Uterus (tissue), 3 donors: ENCODE measurements at regions not wholly inside any gene's neighbourhood (a gene's known extent, or its start where the extent isn't known, plus 50 kb on each side); places are given as distances from the start of the nearest gene placed in this dataset.
A peak's percentile ranks its signal among the peaks of the same experiment; 100 is the strongest.

Experiments used
- DNase-seq, 2 donors: peaks; one replicate each; pipeline ENCODE4 v3.0.0-alpha.2; 2019 to 2020
- H3K27ac ChIP-seq, 2 donors: fragments of 200-600 bp; sonication (generic); 1 replicate in 1 of 2; 2 replicates in 1 of 2; pipeline ENCODE4 v1.5.1; 2016 to 2018
- H3K27me3 ChIP-seq, 2 donors: fragments of 200-600 bp; sonication (generic); one replicate each; pipeline ENCODE4 v1.5.1; 2018 to 2019; ENCODE audit warnings: control low read depth in 1 of 2
- H3K36me3 ChIP-seq, 2 donors: fragments of 200-600 bp; sonication (generic); one replicate each; pipeline ENCODE4 v1.5.1; 2019; ENCODE audit warnings: control low read depth in 1 of 2
- H3K4me1 ChIP-seq, 2 donors: fragments of 200-600 bp; sonication (generic); one replicate each; pipeline ENCODE4 v1.5.1; 2018 to 2019; ENCODE audit warnings: control low read depth in 1 of 2
- H3K4me3 ChIP-seq, 2 donors: fragments of 200-600 bp; sonication (generic); 1 replicate in 1 of 2; 2 replicates in 1 of 2; pipeline ENCODE4 v1.5.1; 2018 to 2019; ENCODE audit warnings: mild to moderate bottlenecking in 1 of 2
- H3K9me3 ChIP-seq, 2 donors: fragments of 200-600 bp; sonication (generic); one replicate each; pipeline ENCODE4 v1.5.1; 2019; ENCODE audit warnings: control low read depth in 1 of 2
- POLR2A ChIP-seq, 2 donors: fragments of 450-650 bp; IDR thresholded peaks; one replicate each; pipeline ENCODE4 v1.6.1; 2016; ENCODE audit warnings: antibody characterized with exemption in 2 of 2, mild to moderate bottlenecking in 1 of 2, moderate library complexity in 1 of 2
- intact Hi-C: fragments of 100-400 bp; cut with DNase I; formaldehyde crosslinking; loops from one replicate; pipeline ENCODE4 v1.15.1; 2023; ENCODE audit warnings: low total_unique reads
- TF ChIP-seq, protein P1 (sequence below), 4 experiments: fragments of 200-600 bp in 2 of 4; fragments of 450-650 bp in 2 of 4; sonication (generic) in 2 of 4; IDR thresholded peaks; one replicate each; pipeline ENCODE4 v1.5.1; 2016 to 2019; ENCODE audit warnings: antibody characterized with exemption in 4 of 4, mild to moderate bottlenecking in 2 of 4, moderate library complexity in 1 of 4
- donor health status: DM: yes; HTN: yes; CAD: no.

- Histone ChIP-seq H3K27me3 (no peaks in the 10 kb centered on the region), H3K27ac (no peak overlapping the region)
These were observed 91.7 kb downstream of the DACT2 start for GRCh38 chr6:168227840-168228239.

DNA sequence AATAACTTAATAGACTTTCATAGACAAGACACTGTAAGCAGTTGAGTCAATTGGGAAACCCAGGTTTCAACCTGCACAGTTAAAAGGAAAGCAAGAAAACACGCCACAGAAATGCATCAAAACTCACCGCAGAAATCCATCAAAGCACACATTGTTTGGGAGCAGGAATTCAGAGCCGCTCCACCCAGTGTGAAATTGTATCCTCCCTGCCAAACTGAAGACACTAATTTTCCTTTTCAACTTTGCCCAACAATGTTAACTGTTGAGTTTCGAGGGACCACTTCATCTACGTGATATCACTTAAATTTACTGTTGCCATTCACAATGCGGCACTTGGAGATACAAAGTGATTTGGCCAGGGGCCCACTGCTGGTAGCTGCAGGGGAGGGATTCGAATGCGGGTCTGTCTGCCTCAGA, 92.7 kb downstream of the DACT2 start:
- TF ChIP-seq, protein P1, sequence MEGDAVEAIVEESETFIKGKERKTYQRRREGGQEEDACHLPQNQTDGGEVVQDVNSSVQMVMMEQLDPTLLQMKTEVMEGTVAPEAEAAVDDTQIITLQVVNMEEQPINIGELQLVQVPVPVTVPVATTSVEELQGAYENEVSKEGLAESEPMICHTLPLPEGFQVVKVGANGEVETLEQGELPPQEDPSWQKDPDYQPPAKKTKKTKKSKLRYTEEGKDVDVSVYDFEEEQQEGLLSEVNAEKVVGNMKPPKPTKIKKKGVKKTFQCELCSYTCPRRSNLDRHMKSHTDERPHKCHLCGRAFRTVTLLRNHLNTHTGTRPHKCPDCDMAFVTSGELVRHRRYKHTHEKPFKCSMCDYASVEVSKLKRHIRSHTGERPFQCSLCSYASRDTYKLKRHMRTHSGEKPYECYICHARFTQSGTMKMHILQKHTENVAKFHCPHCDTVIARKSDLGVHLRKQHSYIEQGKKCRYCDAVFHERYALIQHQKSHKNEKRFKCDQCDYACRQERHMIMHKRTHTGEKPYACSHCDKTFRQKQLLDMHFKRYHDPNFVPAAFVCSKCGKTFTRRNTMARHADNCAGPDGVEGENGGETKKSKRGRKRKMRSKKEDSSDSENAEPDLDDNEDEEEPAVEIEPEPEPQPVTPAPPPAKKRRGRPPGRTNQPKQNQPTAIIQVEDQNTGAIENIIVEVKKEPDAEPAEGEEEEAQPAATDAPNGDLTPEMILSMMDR (IDR thresholded peaks at IDR 0.05), result no peak
- TF ChIP-seq POLR2A (IDR thresholded peaks at IDR 0.05), result no peak
- Histone ChIP-seq H3K4me1 (no peaks in the 10 kb centered on the region), H3K27me3 (no peaks in the 10 kb centered on the region), H3K36me3 (no peaks in the 10 kb centered on the region), H3K9me3 (no peaks in the 10 kb centered on the region), H3K4me3 (no peak overlapping the region), H3K27ac (peak overlapping the region; percentile 65 to 76)
- DNase-seq, result no peak
- intact Hi-C loops, result no loop called here

More at GRCh38 chr6:168227840-168228239, 91.7 kb downstream of the DACT2 start:
- Histone ChIP-seq H3K36me3 (no peaks in the 10 kb centered on the region), H3K4me3 (no peak overlapping the region), H3K9me3 (no peaks in the 10 kb centered on the region), H3K4me1 (no peaks in the 10 kb centered on the region)
- TF ChIP-seq POLR2A (IDR thresholded peaks at IDR 0.05), result no peak
- TF ChIP-seq, protein P1 (IDR thresholded peaks at IDR 0.05), result no peak
- intact Hi-C loops, result no loop called here
- DNase-seq, result no peak

DNA sequence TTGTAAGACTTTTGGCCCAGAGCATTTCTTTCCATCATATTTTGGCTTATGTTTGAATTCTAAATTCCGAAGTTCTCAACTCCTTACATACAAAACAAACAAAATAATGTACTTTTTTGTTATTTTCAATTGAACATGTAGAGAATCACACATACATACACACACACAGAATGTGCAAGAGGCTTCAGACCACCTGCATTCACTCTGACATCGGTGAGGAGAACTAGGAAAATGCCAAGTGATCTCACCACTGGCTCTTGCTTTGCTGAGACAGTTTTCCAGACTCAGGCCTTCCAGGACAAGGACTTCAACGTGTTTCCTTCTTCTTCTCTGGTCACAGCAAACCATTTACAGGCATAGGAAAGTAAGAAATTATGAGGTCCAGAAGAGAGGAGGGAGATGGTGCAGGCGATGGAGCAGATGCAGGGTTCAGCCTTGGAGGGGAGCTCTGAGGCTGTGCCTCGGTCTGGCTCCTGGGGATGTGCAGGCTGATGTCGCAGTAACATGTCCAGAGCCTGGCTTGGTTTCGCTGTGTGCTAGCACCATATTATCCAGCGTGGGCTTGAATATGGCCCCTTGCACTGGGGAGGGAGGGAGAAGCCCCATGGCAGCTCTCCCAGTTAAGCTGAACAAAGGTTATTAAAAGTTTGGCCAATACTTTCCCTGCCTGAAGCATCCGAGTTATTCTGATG, 93.4 kb downstream of the DACT2 start:
- no peaks in the 10 kb centered on the region for H3K27me3 ChIP-seq
- DNase-seq, result peak; percentile 37 to 47
- H3K4me3 ChIP-seq, result no peak overlapping the region
- intact Hi-C loops, result no loop called here
- no peaks in the 10 kb centered on the region for H3K9me3 ChIP-seq
- H3K36me3 ChIP-seq, result no peaks in the 10 kb centered on the region
- H3K4me1 ChIP-seq, result no peaks in the 10 kb centered on the region
- H3K27ac ChIP-seq, result peak overlapping the region; percentile 65 to 76
- TF ChIP-seq, protein P1 (IDR thresholded peaks at IDR 0.05), result no peak

- intact Hi-C loops, result no loop called here
- no peak overlapping the region for H3K4me3 ChIP-seq
- TF ChIP-seq, protein P1 (IDR thresholded peaks at IDR 0.05), result no peak
- no peak for TF ChIP-seq POLR2A (IDR thresholded peaks at IDR 0.05)
- peak; percentile 60 to 80 for DNase-seq
- H3K27me3 ChIP-seq, result no peaks in the 10 kb centered on the region
- H3K9me3 ChIP-seq, result no peaks in the 10 kb centered on the region
- no peaks in the 10 kb centered on the region for H3K36me3 ChIP-seq
- H3K27ac ChIP-seq, result peak overlapping the region; percentile 28 to 65
- H3K4me1 ChIP-seq, result no peaks in the 10 kb centered on the region
These were observed 94.1 kb downstream of the DACT2 start for GRCh38 chr6:168225471-168225911.

DNA sequence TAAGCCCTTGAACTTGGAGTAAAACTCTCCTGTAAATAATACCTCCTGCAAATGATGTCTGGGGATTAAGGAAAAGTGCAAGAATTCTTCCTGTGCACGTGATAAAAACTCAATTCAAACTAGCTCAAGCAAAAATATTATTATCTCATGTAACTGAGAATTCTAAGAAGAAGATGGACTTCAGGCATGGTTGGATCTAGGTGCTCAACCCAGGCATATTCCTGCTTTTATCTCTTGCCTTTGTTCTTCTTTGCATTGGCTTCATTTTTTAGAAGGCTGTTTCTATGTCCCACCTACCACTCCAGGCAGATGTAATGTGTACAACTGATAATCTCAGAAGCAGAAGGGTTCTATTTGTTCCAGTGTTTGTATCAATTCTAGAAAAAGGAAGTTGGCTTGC, 95.8 kb downstream of the DACT2 start:
- Histone ChIP-seq H3K36me3 (no peaks in the 10 kb centered on the region), H3K4me3 (no peak overlapping the region), H3K27ac (no peak overlapping the region), H3K4me1 (no peaks in the 10 kb centered on the region), H3K9me3 (no peaks in the 10 kb centered on the region), H3K27me3 (no peaks in the 10 kb centered on the region)
- TF ChIP-seq, protein P1 (IDR thresholded peaks at IDR 0.05), result no peak
- no peak for TF ChIP-seq POLR2A (IDR thresholded peaks at IDR 0.05)
- intact Hi-C loops, result no loop called here
- DNase-seq, result no peak
